GM10248 (cell line): ENCODE measurements at regions not wholly inside any gene's neighbourhood (a gene's known extent, or its start where the extent isn't known, plus 50 kb on each side); places are given as distances from the start of the nearest gene placed in this dataset.

Experiments
- CTCF ChIA-PET: fragments of 300-600 bp; sonication (Branson Sonifier 250); formaldehyde crosslinking; extraction: SDS; loops from one replicate; lab custom pipeline; 2021; ENCODE audit warnings: antibody characterized with exemption; lab: Yijun Ruan, JAX
- POLR2A ChIA-PET: fragments of 350-650 bp; sonication (Branson Sonifier 250); formaldehyde crosslinking; extraction: SDS; loops from one replicate; lab custom pipeline; 2020; ENCODE audit warnings: antibody characterized with exemption; lab: Yijun Ruan, JAX
- DNase-seq: peaks from one replicate; pipeline ENCODE4 v3.0.0; 2012; ENCODE audit errors: extremely low spot score
- CTCF ChIP-seq: IDR thresholded peaks from 2 replicates; pipeline ENCODE4 v1.5.1; 2012; ENCODE audit warnings: mild to moderate bottlenecking, low read depth; ENCODE audit errors: extremely low read depth, missing control alignments, control extremely low read depth

- no peak for TF ChIP-seq CTCF
- DNase-seq, result no peak
- CTCF ChIA-PET, result interaction anchor here (1.0 to 1.6 kb wide), 2 partner anchors 14 to 34 kb away, joined by 3 read pairs; no protein-coding TSS in a partner anchor
- POLR2A ChIA-PET, result no interaction called here
Measured at GRCh38 chr3:23062582-23062981, 140.5 kb upstream of the UBE2E2 start.

- DNase-seq, result no peak
- ChIA-PET CTCF (interaction anchor here (1.0 to 1.6 kb wide), 2 partner anchors 15 to 34 kb away, joined by 3 read pairs; no protein-coding TSS in a partner anchor), POLR2A (no interaction called here)
- no peak for TF ChIP-seq CTCF
Measured at GRCh38 chr3:23062982-23063381, 140.1 kb upstream of the UBE2E2 start.

- CTCF ChIA-PET, result interaction anchor here (1.2 kb wide), 1 partner anchor 22 kb away, joined by 3 read pairs; no protein-coding TSS in a partner anchor
- POLR2A ChIA-PET, result no interaction called here
- TF ChIP-seq CTCF, result no peak
Measured at GRCh38 chr3:23067116-23067515, 136.0 kb upstream of the UBE2E2 start.

GRCh38 chr3:23068016-23068728, 135.0 kb upstream of the UBE2E2 start:
- TF ChIP-seq CTCF, result no peak
- CTCF ChIA-PET, result interaction anchor here (1.2 kb wide), 2 partner anchors 14 to 23 kb away, joined by 3 read pairs; no protein-coding TSS in a partner anchor
- DNase-seq, result no peak
- POLR2A ChIA-PET, result no interaction called here

More at GRCh38 chr3:23067116-23067515, 136.0 kb upstream of the UBE2E2 start:
- no peak for DNase-seq

GRCh38 chr3:23071296-23071695, 131.8 kb upstream of the UBE2E2 start:
- ChIA-PET POLR2A (no interaction called here), CTCF (no interaction called here)
- DNase-seq, result no peak
- TF ChIP-seq CTCF, result no peak

- POLR2A ChIA-PET, result no interaction called here
- peak; percentile 50 for DNase-seq
- CTCF ChIA-PET, result no interaction called here
- TF ChIP-seq CTCF, result no peak
Measured at GRCh38 chr3:23071758-23072157, 131.4 kb upstream of the UBE2E2 start.
